A549 (cell line): ENCODE measurements at regions not wholly inside any gene's neighbourhood (a gene's known extent, or its start where the extent isn't known, plus 50 kb on each side); places are given as distances from the start of the nearest gene placed in this dataset.

Experiments
- BHLHE40 ChIP-seq: IDR thresholded peaks from 2 replicates; pipeline ENCODE4 v1.6.1; 2012; ENCODE audit warnings: low read depth, low read length, inconsistent platforms
- CEBPB ChIP-seq, 2 experiments: fragments of >200 bp in 1 of 2; sonication (Bioruptor Twin) in 1 of 2; formaldehyde crosslinking in 1 of 2; IDR thresholded peaks; 2 replicates each; pipeline ENCODE4 v1.6.1; 2012 to 2016
- CHD4 ChIP-seq: fragments of 200-600 bp; sonication (generic); IDR thresholded peaks from 2 replicates; pipeline ENCODE4 v1.6.1; 2016; ENCODE audit warnings: antibody characterized with exemption, mild to moderate bottlenecking, borderline replicate concordance
- MAX ChIP-seq: IDR thresholded peaks from 2 replicates; pipeline ENCODE4 v1.6.1; 2012
- PHF8 ChIP-seq: fragments of 200-600 bp; sonication (generic); IDR thresholded peaks from 2 replicates; pipeline ENCODE4 v1.6.1; 2016; ENCODE audit warnings: low read depth, mild to moderate bottlenecking, antibody characterized with exemption, moderate library complexity, borderline replicate concordance
- POLR2A ChIP-seq: IDR thresholded peaks from 2 replicates; pipeline ENCODE4 v1.6.1; 2012; ENCODE audit warnings: mild to moderate bottlenecking, low read length
- TP53 ChIP-seq: fragments of 250-450 bp; sonication (Bioruptor Pico); IDR thresholded peaks from 2 replicates; pipeline ENCODE4 v1.5.0; 2021; ENCODE audit warnings: mild to moderate bottlenecking, moderate library complexity
- TF ChIP-seq, protein P1 (sequence below): fragments of >200 bp; sonication (Bioruptor Twin); formaldehyde crosslinking; IDR thresholded peaks from 3 replicates; pipeline ENCODE4 v1.5.1; 2016
- TF ChIP-seq, protein P2 (sequence below): IDR thresholded peaks from 2 replicates; pipeline ENCODE4 v1.6.1; 2012

- TF ChIP-seq, protein P1, sequence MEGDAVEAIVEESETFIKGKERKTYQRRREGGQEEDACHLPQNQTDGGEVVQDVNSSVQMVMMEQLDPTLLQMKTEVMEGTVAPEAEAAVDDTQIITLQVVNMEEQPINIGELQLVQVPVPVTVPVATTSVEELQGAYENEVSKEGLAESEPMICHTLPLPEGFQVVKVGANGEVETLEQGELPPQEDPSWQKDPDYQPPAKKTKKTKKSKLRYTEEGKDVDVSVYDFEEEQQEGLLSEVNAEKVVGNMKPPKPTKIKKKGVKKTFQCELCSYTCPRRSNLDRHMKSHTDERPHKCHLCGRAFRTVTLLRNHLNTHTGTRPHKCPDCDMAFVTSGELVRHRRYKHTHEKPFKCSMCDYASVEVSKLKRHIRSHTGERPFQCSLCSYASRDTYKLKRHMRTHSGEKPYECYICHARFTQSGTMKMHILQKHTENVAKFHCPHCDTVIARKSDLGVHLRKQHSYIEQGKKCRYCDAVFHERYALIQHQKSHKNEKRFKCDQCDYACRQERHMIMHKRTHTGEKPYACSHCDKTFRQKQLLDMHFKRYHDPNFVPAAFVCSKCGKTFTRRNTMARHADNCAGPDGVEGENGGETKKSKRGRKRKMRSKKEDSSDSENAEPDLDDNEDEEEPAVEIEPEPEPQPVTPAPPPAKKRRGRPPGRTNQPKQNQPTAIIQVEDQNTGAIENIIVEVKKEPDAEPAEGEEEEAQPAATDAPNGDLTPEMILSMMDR = no peak
- TF ChIP-seq MAX (no peak), CEBPB (IDR thresholded peaks at IDR 0.05) (no peak), TP53 (no peak), BHLHE40 (no peak), PHF8 (no peak), CHD4 (no peak), POLR2A (no peak)
- TF ChIP-seq, protein P2, sequence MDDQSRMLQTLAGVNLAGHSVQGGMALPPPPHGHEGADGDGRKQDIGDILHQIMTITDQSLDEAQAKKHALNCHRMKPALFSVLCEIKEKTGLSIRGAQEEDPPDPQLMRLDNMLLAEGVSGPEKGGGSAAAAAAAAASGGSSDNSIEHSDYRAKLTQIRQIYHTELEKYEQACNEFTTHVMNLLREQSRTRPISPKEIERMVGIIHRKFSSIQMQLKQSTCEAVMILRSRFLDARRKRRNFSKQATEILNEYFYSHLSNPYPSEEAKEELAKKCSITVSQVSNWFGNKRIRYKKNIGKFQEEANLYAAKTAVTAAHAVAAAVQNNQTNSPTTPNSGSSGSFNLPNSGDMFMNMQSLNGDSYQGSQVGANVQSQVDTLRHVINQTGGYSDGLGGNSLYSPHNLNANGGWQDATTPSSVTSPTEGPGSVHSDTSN = no peak
Observed at GRCh38 chr4:138957302-138957701, 58.3 kb upstream of the NOCT start.
